ENCODE measurements at regions not wholly inside any gene's neighbourhood (a gene's known extent, or its start where the extent isn't known, plus 50 kb on each side); places are given as distances from the start of the nearest gene placed in this dataset.

DNA sequence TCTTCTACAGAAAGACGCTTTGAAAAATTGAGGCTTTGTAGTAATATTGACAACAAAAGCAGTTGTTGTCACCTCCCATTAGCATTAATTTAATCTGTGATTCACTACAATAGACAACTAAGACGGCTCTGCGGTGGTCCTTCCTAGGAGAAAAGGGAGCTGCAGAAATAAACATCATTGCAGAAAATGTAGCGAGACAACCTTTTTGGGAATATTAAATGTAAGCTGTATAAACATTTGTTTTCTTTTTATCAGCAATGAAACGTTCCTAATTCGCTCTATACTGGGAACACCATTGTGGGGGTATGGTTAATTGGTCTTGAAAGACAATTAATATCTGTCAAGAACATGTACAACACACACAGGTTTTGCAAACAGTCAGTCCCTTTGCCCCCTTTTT, 583.3 kb upstream of the TENM3 start:
- TF ChIP-seq POLR2AphosphoS5 (IDR thresholded peaks at IDR 0.05; ENCODE audit: borderline replicate concordance, low read depth, low read length) (no peak), EZH2 (IDR thresholded peaks at IDR 0.05) (no peak), FOXP2 (optimal IDR thresholded peaks at IDR 0.05; ENCODE audit: control extremely low read depth, extremely low read length, insufficient read depth) (no peak)
